ENCODE measurements at regions not wholly inside any gene's neighbourhood (a gene's known extent, or its start where the extent isn't known, plus 50 kb on each side); places are given as distances from the start of the nearest gene placed in this dataset.

DNA sequence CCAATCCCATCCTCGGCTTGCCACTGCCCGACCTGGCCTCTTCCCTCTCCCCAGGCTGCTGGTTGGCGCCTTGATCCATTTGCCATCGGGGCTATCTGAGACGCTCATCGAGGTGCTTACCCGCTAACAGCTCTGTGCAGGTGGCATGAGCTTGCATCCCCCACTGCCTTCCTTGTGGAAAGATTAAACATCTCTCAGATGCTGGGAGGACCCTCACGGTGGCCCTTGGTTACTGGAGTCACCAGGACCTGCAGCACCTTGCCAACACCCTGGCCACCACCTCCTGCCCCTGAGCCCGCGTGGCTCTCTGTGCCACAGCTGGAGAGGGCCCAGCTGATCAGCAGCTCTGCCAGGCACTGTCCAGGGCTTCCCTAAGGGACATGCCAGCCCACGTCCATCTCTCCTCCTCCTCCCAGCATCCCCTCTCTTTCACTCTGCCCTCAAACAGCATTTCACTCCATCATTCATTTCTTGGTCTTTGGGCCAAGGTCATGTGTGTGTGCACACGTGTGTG, 249.6 kb downstream of the RBFOX3 start:
- Histone ChIP-seq H3K27ac (ENCODE audit: low read length) (no peak overlapping the region), H3K4me3 (ENCODE audit: low read length) (no peak overlapping the region)
- TF ChIP-seq POLR2AphosphoS5 (IDR thresholded peaks at IDR 0.05): no peak
- TF ChIP-seq EP300 (conservative IDR thresholded peaks at IDR 0.05; ENCODE audit: poor library complexity, severe bottlenecking): no peak
- no peak for TF ChIP-seq RAD21 (conservative IDR thresholded peaks at IDR 0.05)
- TF ChIP-seq SMC3 (conservative IDR thresholded peaks at IDR 0.05; ENCODE audit: poor library complexity): no peak
- TF ChIP-seq, protein P1, sequence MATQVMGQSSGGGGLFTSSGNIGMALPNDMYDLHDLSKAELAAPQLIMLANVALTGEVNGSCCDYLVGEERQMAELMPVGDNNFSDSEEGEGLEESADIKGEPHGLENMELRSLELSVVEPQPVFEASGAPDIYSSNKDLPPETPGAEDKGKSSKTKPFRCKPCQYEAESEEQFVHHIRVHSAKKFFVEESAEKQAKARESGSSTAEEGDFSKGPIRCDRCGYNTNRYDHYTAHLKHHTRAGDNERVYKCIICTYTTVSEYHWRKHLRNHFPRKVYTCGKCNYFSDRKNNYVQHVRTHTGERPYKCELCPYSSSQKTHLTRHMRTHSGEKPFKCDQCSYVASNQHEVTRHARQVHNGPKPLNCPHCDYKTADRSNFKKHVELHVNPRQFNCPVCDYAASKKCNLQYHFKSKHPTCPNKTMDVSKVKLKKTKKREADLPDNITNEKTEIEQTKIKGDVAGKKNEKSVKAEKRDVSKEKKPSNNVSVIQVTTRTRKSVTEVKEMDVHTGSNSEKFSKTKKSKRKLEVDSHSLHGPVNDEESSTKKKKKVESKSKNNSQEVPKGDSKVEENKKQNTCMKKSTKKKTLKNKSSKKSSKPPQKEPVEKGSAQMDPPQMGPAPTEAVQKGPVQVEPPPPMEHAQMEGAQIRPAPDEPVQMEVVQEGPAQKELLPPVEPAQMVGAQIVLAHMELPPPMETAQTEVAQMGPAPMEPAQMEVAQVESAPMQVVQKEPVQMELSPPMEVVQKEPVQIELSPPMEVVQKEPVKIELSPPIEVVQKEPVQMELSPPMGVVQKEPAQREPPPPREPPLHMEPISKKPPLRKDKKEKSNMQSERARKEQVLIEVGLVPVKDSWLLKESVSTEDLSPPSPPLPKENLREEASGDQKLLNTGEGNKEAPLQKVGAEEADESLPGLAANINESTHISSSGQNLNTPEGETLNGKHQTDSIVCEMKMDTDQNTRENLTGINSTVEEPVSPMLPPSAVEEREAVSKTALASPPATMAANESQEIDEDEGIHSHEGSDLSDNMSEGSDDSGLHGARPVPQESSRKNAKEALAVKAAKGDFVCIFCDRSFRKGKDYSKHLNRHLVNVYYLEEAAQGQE (IDR thresholded peaks at IDR 0.05; ENCODE audit: borderline replicate concordance): no peak
- no peak for TF ChIP-seq EZH2 (IDR thresholded peaks at IDR 0.05; ENCODE audit: borderline replicate concordance, insufficient read depth, low read length, poor library complexity, severe bottlenecking)
- TF ChIP-seq TAF1 (IDR thresholded peaks at IDR 0.05; ENCODE audit: low read depth): no peak
- TF ChIP-seq, protein P2, sequence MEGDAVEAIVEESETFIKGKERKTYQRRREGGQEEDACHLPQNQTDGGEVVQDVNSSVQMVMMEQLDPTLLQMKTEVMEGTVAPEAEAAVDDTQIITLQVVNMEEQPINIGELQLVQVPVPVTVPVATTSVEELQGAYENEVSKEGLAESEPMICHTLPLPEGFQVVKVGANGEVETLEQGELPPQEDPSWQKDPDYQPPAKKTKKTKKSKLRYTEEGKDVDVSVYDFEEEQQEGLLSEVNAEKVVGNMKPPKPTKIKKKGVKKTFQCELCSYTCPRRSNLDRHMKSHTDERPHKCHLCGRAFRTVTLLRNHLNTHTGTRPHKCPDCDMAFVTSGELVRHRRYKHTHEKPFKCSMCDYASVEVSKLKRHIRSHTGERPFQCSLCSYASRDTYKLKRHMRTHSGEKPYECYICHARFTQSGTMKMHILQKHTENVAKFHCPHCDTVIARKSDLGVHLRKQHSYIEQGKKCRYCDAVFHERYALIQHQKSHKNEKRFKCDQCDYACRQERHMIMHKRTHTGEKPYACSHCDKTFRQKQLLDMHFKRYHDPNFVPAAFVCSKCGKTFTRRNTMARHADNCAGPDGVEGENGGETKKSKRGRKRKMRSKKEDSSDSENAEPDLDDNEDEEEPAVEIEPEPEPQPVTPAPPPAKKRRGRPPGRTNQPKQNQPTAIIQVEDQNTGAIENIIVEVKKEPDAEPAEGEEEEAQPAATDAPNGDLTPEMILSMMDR (IDR thresholded peaks at IDR 0.05; ENCODE audit: poor library complexity, severe bottlenecking): no peak
- TF ChIP-seq MXI1 (conservative IDR thresholded peaks at IDR 0.05; ENCODE audit: poor library complexity, severe bottlenecking): no peak

DNA sequence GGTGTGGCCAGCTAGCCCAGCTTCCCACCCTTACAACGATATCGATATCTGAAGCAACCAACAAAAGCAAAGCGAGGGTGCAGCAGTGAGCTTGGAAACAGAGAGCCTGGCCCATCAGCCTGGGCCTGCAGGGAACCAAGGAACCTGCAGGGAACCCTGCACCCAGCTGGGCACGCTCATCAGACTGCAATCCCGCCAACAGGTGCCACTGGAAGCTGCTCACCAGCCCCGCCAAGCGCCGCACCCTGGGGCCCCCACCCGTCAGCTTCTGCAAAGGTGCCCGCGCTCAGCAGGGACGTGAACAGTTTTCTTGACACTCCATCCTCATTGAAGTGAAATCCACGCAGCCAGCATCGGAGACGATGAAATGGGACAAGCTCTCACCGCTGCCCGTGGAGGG, 250.7 kb downstream of the RBFOX3 start:
- Histone ChIP-seq H3K9me3 (ENCODE audit: low read length) (no peaks in the 10 kb centered on the region), H3K9me2 (ENCODE audit: insufficient read depth, low read length) (no peaks in the 10 kb centered on the region), H3K27ac (ENCODE audit: low read length) (no peak overlapping the region), H3F3A (ENCODE audit: insufficient read depth, low read length, poor library complexity, severe bottlenecking) (no peaks in the 10 kb centered on the region), H3K9ac (ENCODE audit: low read length) (no peak overlapping the region), H3K79me2 (replicated peaks; ENCODE audit: insufficient read depth, low read length) (no peaks in the 10 kb centered on the region), H3K27me3 (ENCODE audit: insufficient read depth, low read depth, low read length) (no peaks in the 10 kb centered on the region), H3K36me3 (ENCODE audit: insufficient read depth, low read length) (no peaks in the 10 kb centered on the region), H3K4me3 (ENCODE audit: low read length) (no peak overlapping the region), H3K4me2 (ENCODE audit: low read length) (no peak overlapping the region), H2AFZ (ENCODE audit: low read depth, low read length) (no peak overlapping the region), H4K20me1 (ENCODE audit: insufficient read depth) (no peaks in the 10 kb centered on the region)
- no peak for TF ChIP-seq EZH2 (IDR thresholded peaks at IDR 0.05; ENCODE audit: borderline replicate concordance, insufficient read depth, low read length, poor library complexity, severe bottlenecking)
- TF ChIP-seq, protein P2 (IDR thresholded peaks at IDR 0.05; ENCODE audit: poor library complexity, severe bottlenecking): no peak
- TF ChIP-seq POLR2AphosphoS5 (IDR thresholded peaks at IDR 0.05): no peak
- no peak for TF ChIP-seq SMC3 (conservative IDR thresholded peaks at IDR 0.05; ENCODE audit: poor library complexity)

More for the DNA sequence above, 249.6 kb downstream of the RBFOX3 start:
- Histone ChIP-seq H4K20me1 (ENCODE audit: insufficient read depth) (no peaks in the 10 kb centered on the region), H3K27me3 (ENCODE audit: insufficient read depth, low read depth, low read length) (no peaks in the 10 kb centered on the region), H3F3A (ENCODE audit: insufficient read depth, low read length, poor library complexity, severe bottlenecking) (no peaks in the 10 kb centered on the region), H3K9ac (ENCODE audit: low read length) (no peak overlapping the region), H3K9me2 (ENCODE audit: insufficient read depth, low read length) (no peaks in the 10 kb centered on the region), H3K36me3 (ENCODE audit: insufficient read depth, low read length) (no peaks in the 10 kb centered on the region), H3K4me2 (ENCODE audit: low read length) (no peak overlapping the region), H3K9me3 (ENCODE audit: low read length) (no peaks in the 10 kb centered on the region), H2AFZ (ENCODE audit: low read depth, low read length) (no peak overlapping the region), H3K79me2 (replicated peaks; ENCODE audit: insufficient read depth, low read length) (no peaks in the 10 kb centered on the region)

Measured in neural cell (in vitro differentiated cells).